DOHH2 (cell line): ENCODE measurements at regions not wholly inside any gene's neighbourhood (a gene's known extent, or its start where the extent isn't known, plus 50 kb on each side); places are given as distances from the start of the nearest gene placed in this dataset.

ENCODE experiments used
- H3F3A ChIP-seq: fragments of 200-600 bp; sonication (generic), shearing (Covaris generic); 2 replicates; pipeline ENCODE4 v1.6.0; 2016; ENCODE audit warnings: antibody characterized with exemption, mild to moderate bottlenecking; ENCODE audit not compliant: control insufficient read depth, insufficient read depth
- H3K27ac ChIP-seq: fragments of 200-600 bp; sonication (generic); 2 replicates; pipeline ENCODE4 v1.5.1; 2014; ENCODE audit warnings: low read depth, mild to moderate bottlenecking, low read length, moderate library complexity
- H3K27me3 ChIP-seq: fragments of 200-600 bp; sonication (generic); 2 replicates; pipeline ENCODE4 v1.6.1; 2014; ENCODE audit warnings: mild to moderate bottlenecking, low read length, mixed read lengths; ENCODE audit not compliant: control insufficient read depth
- H3K36me3 ChIP-seq: fragments of 200-600 bp; sonication (generic); 2 replicates; pipeline ENCODE4 v1.6.1; 2014; ENCODE audit warnings: mild to moderate bottlenecking, low read length, moderate library complexity, mixed read lengths; ENCODE audit not compliant: control insufficient read depth
- H3K4me1 ChIP-seq: fragments of 200-600 bp; sonication (generic); 2 replicates; pipeline ENCODE4 v1.6.1; 2014; ENCODE audit warnings: mild to moderate bottlenecking, low read length, mixed read lengths; ENCODE audit not compliant: control insufficient read depth
- H3K4me2 ChIP-seq: fragments of 200-600 bp; sonication (generic); 2 replicates; pipeline ENCODE4 v1.6.0; 2014; ENCODE audit warnings: mild to moderate bottlenecking, low read length, moderate library complexity
- H3K4me3 ChIP-seq: fragments of 200-600 bp; sonication (generic); 2 replicates; pipeline ENCODE4 v1.5.1; 2014; ENCODE audit warnings: mild to moderate bottlenecking, low read length, mixed read lengths
- H3K79me2 ChIP-seq: fragments of 200-600 bp; sonication (generic); 2 replicates; pipeline ENCODE4 v1.6.1; 2014; ENCODE audit warnings: mild to moderate bottlenecking, low read length, mixed read lengths; ENCODE audit not compliant: control insufficient read depth
- H3K9me2 ChIP-seq: fragments of 200-600 bp; sonication (generic); replicated peaks from 2 replicates; pipeline ENCODE4 v1.6.1; 2014; ENCODE audit warnings: mild to moderate bottlenecking, low read length, mixed read lengths; ENCODE audit not compliant: control insufficient read depth
- H3K9me3 ChIP-seq: fragments of 200-600 bp; sonication (generic); 2 replicates; pipeline ENCODE4 v1.6.1; 2014; ENCODE audit warnings: antibody characterized with exemption, low read length, mixed read lengths; ENCODE audit not compliant: control insufficient read depth, insufficient read depth
- H4K20me1 ChIP-seq: fragments of 200-600 bp; sonication (generic); 2 replicates; pipeline ENCODE4 v1.6.0; 2014; ENCODE audit warnings: low read depth, mild to moderate bottlenecking, antibody characterized with exemption, low read length, moderate library complexity; ENCODE audit not compliant: control insufficient read depth, insufficient read depth
- CTCF ChIP-seq: fragments of 200-600 bp; sonication (generic); IDR thresholded peaks from one replicate; pipeline ENCODE4 v1.5.1; 2014; ENCODE audit warnings: antibody characterized with exemption, mild to moderate bottlenecking, low read depth, low read length; ENCODE audit not compliant: poor library complexity, severe bottlenecking
- EZH2phosphoT487 ChIP-seq: fragments of 200-600 bp; sonication (generic); IDR thresholded peaks from 2 replicates; pipeline ENCODE4 v1.6.1; 2017; ENCODE audit warnings: borderline replicate concordance, mild to moderate bottlenecking, antibody characterized with exemption, low read length, moderate library complexity, mixed read lengths

- Histone ChIP-seq H3K27me3 (no peaks in the 10 kb centered on the region), H3K4me1 (no peaks in the 10 kb centered on the region), H3K4me2 (no peak overlapping the region), H3K4me3 (no peak overlapping the region), H3K79me2 (no peaks in the 10 kb centered on the region), H3K36me3 (no peaks in the 10 kb centered on the region), H4K20me1 (no peaks in the 10 kb centered on the region), H3K9me2 (no peaks in the 10 kb centered on the region), H3K27ac (no peak overlapping the region), H3F3A (no peaks in the 10 kb centered on the region), H3K9me3 (no peaks in the 10 kb centered on the region; the same call in 1 of the 2 replicates)
- no peak for TF ChIP-seq EZH2phosphoT487
- TF ChIP-seq CTCF = no peak
These were observed 125.8 kb upstream of the TMTC4 start for GRCh38 chr13:100800283-100800875.

- H3K79me2 ChIP-seq = no peaks in the 10 kb centered on the region
- no peak overlapping the region for H3K4me3 ChIP-seq
- no peaks in the 10 kb centered on the region for H4K20me1 ChIP-seq
- no peaks in the 10 kb centered on the region for H3K27me3 ChIP-seq
- no peaks in the 10 kb centered on the region for H3K36me3 ChIP-seq
- TF ChIP-seq EZH2phosphoT487 (no peak), CTCF (no peak)
- H3F3A ChIP-seq = no peaks in the 10 kb centered on the region
- H3K9me3 ChIP-seq = no peaks in the 10 kb centered on the region; the same call in 1 of the 2 replicates
- H3K4me2 ChIP-seq = no peak overlapping the region
- no peaks in the 10 kb centered on the region for H3K4me1 ChIP-seq
- H3K9me2 ChIP-seq = no peaks in the 10 kb centered on the region
- H3K27ac ChIP-seq = no peak overlapping the region
These were observed 124.3 kb upstream of the TMTC4 start for GRCh38 chr13:100798739-100799361.

GRCh38 chr13:100797921-100798320 is 123.3 kb upstream of the TMTC4 start:
- Histone ChIP-seq H3K9me3 (no peaks in the 10 kb centered on the region; the same call in 1 of the 2 replicates), H3K4me1 (no peaks in the 10 kb centered on the region), H3F3A (no peaks in the 10 kb centered on the region), H3K36me3 (no peaks in the 10 kb centered on the region), H3K79me2 (no peaks in the 10 kb centered on the region), H3K27ac (no peak overlapping the region), H3K4me3 (no peak overlapping the region), H3K9me2 (no peaks in the 10 kb centered on the region), H3K4me2 (no peak overlapping the region), H4K20me1 (no peaks in the 10 kb centered on the region), H3K27me3 (no peaks in the 10 kb centered on the region)
- TF ChIP-seq CTCF (no peak), EZH2phosphoT487 (no peak)
